HG02798 (cell line): ENCODE measurements at regions not wholly inside any gene's neighbourhood (a gene's known extent, or its start where the extent isn't known, plus 50 kb on each side); places are given as distances from the start of the nearest gene placed in this dataset.
"Not testable (repeated sequence)": the region's sequence is repeated elsewhere in the genome, so short reads cannot be mapped to it uniquely, and the experiment has no call there.

Experiments
- ATAC-seq: cut with Tn5 transposase; IDR thresholded peaks from one replicate; pipeline ENCODE4 v1.9.1; 2021; ENCODE audit warnings: mild to moderate bottlenecking; ENCODE audit not compliant: unreplicated experiment, poor library complexity

- ATAC-seq = no peak
Observed at GRCh38 chr9:79384091-79384490, 187.7 kb upstream of the TLE4 start.

- ATAC-seq = no peak
Observed at GRCh38 chr9:79384501-79384900, 187.3 kb upstream of the TLE4 start.

GRCh38 chr9:79387101-79387835 lies 184.5 kb upstream of the TLE4 start:
- no peak for ATAC-seq

GRCh38 chr9:79390077-79390698 lies 181.6 kb upstream of the TLE4 start:
- ATAC-seq = no peak

GRCh38 chr9:79390781-79391770 lies 180.7 kb upstream of the TLE4 start:
- ATAC-seq = no peak

GRCh38 chr9:79395228-79395627 lies 176.5 kb upstream of the TLE4 start:
- ATAC-seq = no peak

GRCh38 chr9:79395755-79396154 lies 176.0 kb upstream of the TLE4 start:
- ATAC-seq = no peak

- ATAC-seq = no peak
Observed at GRCh38 chr9:79396168-79396567, 175.6 kb upstream of the TLE4 start.

- ATAC-seq = no peak
Observed at GRCh38 chr9:79403495-79403894, 168.3 kb upstream of the TLE4 start.

GRCh38 chr9:79408200-79408599 lies 163.6 kb upstream of the TLE4 start:
- ATAC-seq = no peak

GRCh38 chr9:79408617-79409016 lies 163.1 kb upstream of the TLE4 start:
- ATAC-seq = no peak

- no peak for ATAC-seq
Observed at GRCh38 chr9:79409182-79409823, 162.5 kb upstream of the TLE4 start.

- ATAC-seq = no peak
Observed at GRCh38 chr9:79425840-79426239, 145.9 kb upstream of the TLE4 start.

GRCh38 chr9:79428422-79428821 lies 143.3 kb upstream of the TLE4 start:
- no peak for ATAC-seq

GRCh38 chr9:79430619-79431018 lies 141.1 kb upstream of the TLE4 start:
- no peak for ATAC-seq

- ATAC-seq = no peak
Observed at GRCh38 chr9:79431019-79431679, 140.6 kb upstream of the TLE4 start.

- ATAC-seq = no peak
Observed at GRCh38 chr9:79432485-79432884, 139.3 kb upstream of the TLE4 start.

- ATAC-seq = no peak
Observed at GRCh38 chr9:79433703-79434102, 138.1 kb upstream of the TLE4 start.

GRCh38 chr9:79439221-79439620 lies 132.5 kb upstream of the TLE4 start:
- ATAC-seq = not testable (repeated sequence)
